A673 (cell line): ENCODE measurements at regions not wholly inside any gene's neighbourhood (a gene's known extent, or its start where the extent isn't known, plus 50 kb on each side); places are given as distances from the start of the nearest gene placed in this dataset.

ENCODE experiments used
- CTCF ChIP-seq: fragments of 300-800, 200-600 bp; sonication (generic); conservative IDR thresholded peaks from 2 replicates; pipeline ENCODE4 v1.5.1; 2017; ENCODE audit warnings: low read depth, mild to moderate bottlenecking, antibody characterized with exemption, low read length, moderate library complexity, mixed read lengths
- EZH2 ChIP-seq: fragments of 200-600 bp; sonication (generic); IDR thresholded peaks from 2 replicates; pipeline ENCODE4 v1.6.1; 2017; ENCODE audit warnings: borderline replicate concordance, low read depth, mild to moderate bottlenecking, mixed read lengths, antibody characterized with exemption, low read length; ENCODE audit not compliant: poor library complexity, severe bottlenecking

GRCh38 chr6:19356692-19357091 is 480.5 kb upstream of the ID4 start:
- TF ChIP-seq CTCF = no peak
- no peak for TF ChIP-seq EZH2
